IMR-90 (cell line): ENCODE measurements at regions not wholly inside any gene's neighbourhood (a gene's known extent, or its start where the extent isn't known, plus 50 kb on each side); places are given as distances from the start of the nearest gene placed in this dataset.

Source experiments
- ATAC-seq: fragments of 200-7000 bp; cut with Tn5 transposase; 2 replicates; pipeline ENCODE4 v1.9.1; 2020; ENCODE audit warnings: low read depth, mild to moderate bottlenecking, moderate library complexity
- BruUV-seq: library from RNA; stranded (reverse); fragments of 400-500 nt; replicated peaks from 2 replicates; lab custom pipeline; 2021; lab: Mats Ljungman, UMichigan
- CTCF ChIA-PET: fragments of 300-600 bp; formaldehyde crosslinking; extraction: SDS; loops from one replicate; lab custom pipeline; 2021; ENCODE audit warnings: antibody characterized with exemption; lab: Yijun Ruan, JAX
- POLR2A ChIA-PET: fragments of 300-600 bp; sonication (Branson Sonifier 250); formaldehyde crosslinking; loops from one replicate; lab custom pipeline; 2022; ENCODE audit warnings: antibody characterized with exemption; ENCODE audit not compliant: unreplicated experiment; lab: Charles Lee
- DNase-seq: peaks from one replicate; pipeline ENCODE4 v3.0.0; 2013
- H2AFZ ChIP-seq: replicated peaks from 2 replicates; pipeline ENCODE3; 2013; ENCODE audit warnings: low read length, mild to moderate bottlenecking; ENCODE audit not compliant: poor library complexity
- H2AK5ac ChIP-seq: 2 replicates; pipeline ENCODE4 v1.6.1; 2013; ENCODE audit warnings: low read depth, low read length, inconsistent platforms
- H2AK9ac ChIP-seq: replicated peaks from 2 replicates; pipeline ENCODE3; 2013; ENCODE audit warnings: mild to moderate bottlenecking, low read depth, low read length, moderate library complexity; ENCODE audit not compliant: poor library complexity
- H2BK120ac ChIP-seq: 2 replicates; pipeline ENCODE4 v1.6.1; 2013; ENCODE audit warnings: low read depth, low read length, inconsistent platforms
- H2BK15ac ChIP-seq: 3 replicates; pipeline ENCODE4 v1.6.1; 2013; ENCODE audit warnings: low read depth, low read length, inconsistent platforms
- H2BK20ac ChIP-seq: 2 replicates; pipeline ENCODE4 v1.6.1; 2013; ENCODE audit warnings: low read depth, mild to moderate bottlenecking, inconsistent platforms, low read length, moderate library complexity
- H2BK5ac ChIP-seq: 2 replicates; pipeline ENCODE4 v1.6.1; 2013; ENCODE audit warnings: mild to moderate bottlenecking, low read depth, low read length, inconsistent platforms; ENCODE audit not compliant: poor library complexity, severe bottlenecking
- H3K14ac ChIP-seq: replicated peaks from 2 replicates; pipeline ENCODE4 v1.6.1; 2013; ENCODE audit warnings: low read depth, low read length, inconsistent platforms
- H3K18ac ChIP-seq: 2 replicates; pipeline ENCODE4 v1.6.1; 2013; ENCODE audit warnings: low read depth, low read length, control low read depth
- H3K23ac ChIP-seq: 2 replicates; pipeline ENCODE4 v1.6.1; 2013; ENCODE audit warnings: low read depth, low read length, inconsistent platforms
- H3K27ac ChIP-seq: 2 replicates; pipeline ENCODE4 v1.5.1; 2013; ENCODE audit warnings: mild to moderate bottlenecking, control low read depth, low read length; ENCODE audit not compliant: insufficient read depth
- H3K27me3 ChIP-seq: 2 replicates; pipeline ENCODE4 v1.6.1; 2013; ENCODE audit warnings: low read length; ENCODE audit not compliant: control insufficient read depth, insufficient read depth
- H3K36me3 ChIP-seq: 2 replicates; pipeline ENCODE4 v1.6.1; 2013; ENCODE audit warnings: low read length, mixed read lengths; ENCODE audit not compliant: control insufficient read depth, insufficient read depth
- H3K4ac ChIP-seq: 2 replicates; pipeline ENCODE4 v1.6.1; 2013; ENCODE audit warnings: low read depth, low read length, inconsistent platforms
- H3K4me1 ChIP-seq: 2 replicates; pipeline ENCODE4 v1.6.1; 2013; ENCODE audit warnings: low read length, mixed read lengths; ENCODE audit not compliant: control insufficient read depth, insufficient read depth
- H3K4me2 ChIP-seq: 2 replicates; pipeline ENCODE4 v1.6.1; 2013; ENCODE audit warnings: low read depth, mild to moderate bottlenecking, control low read depth, low read length, moderate library complexity
- H3K4me3 ChIP-seq: 2 replicates; pipeline ENCODE4 v1.5.1; 2013; ENCODE audit warnings: low read depth, mild to moderate bottlenecking, control low read depth, low read length, moderate library complexity; ENCODE audit not compliant: insufficient read depth
- H3K56ac ChIP-seq: 2 replicates; pipeline ENCODE4 v1.6.1; 2013; ENCODE audit warnings: low read length, inconsistent platforms; ENCODE audit not compliant: insufficient read depth; ENCODE audit errors: extremely low read depth
- H3K79me1 ChIP-seq, 2 experiments: 2 replicates each; pipeline ENCODE4 v1.6.1; 2013; ENCODE audit warnings: low read length in 2 of 2, inconsistent platforms in 1 of 2, low read depth in 1 of 2
- H3K9ac ChIP-seq: 2 replicates; pipeline ENCODE4 v1.6.1; 2013; ENCODE audit warnings: low read depth, low read length, control low read depth
- H3K9me1 ChIP-seq: 2 replicates; pipeline ENCODE4 v1.6.1; 2013; ENCODE audit warnings: low read length, inconsistent platforms; ENCODE audit not compliant: insufficient read depth
- H3K9me3 ChIP-seq: 2 replicates; pipeline ENCODE4 v1.6.1; 2013; ENCODE audit warnings: low read length; ENCODE audit not compliant: control insufficient read depth, insufficient read depth
- H4K20me1 ChIP-seq: 2 replicates; pipeline ENCODE4 v1.6.1; 2013; ENCODE audit warnings: low read length, inconsistent platforms; ENCODE audit not compliant: insufficient read depth
- H4K5ac ChIP-seq: 2 replicates; pipeline ENCODE4 v1.6.1; 2013; ENCODE audit warnings: mild to moderate bottlenecking, low read depth, low read length, control low read depth
- H4K8ac ChIP-seq, 2 experiments: 2 replicates each; pipeline ENCODE4 v1.6.1; 2013; ENCODE audit warnings: low read depth in 2 of 2, low read length in 2 of 2, control low read depth in 1 of 2, inconsistent platforms in 1 of 2
- H4K91ac ChIP-seq: 2 replicates; pipeline ENCODE4 v1.6.1; 2013; ENCODE audit warnings: low read depth, low read length, inconsistent platforms; ENCODE audit not compliant: insufficient read depth
- CEBPB ChIP-seq: IDR thresholded peaks from 2 replicates; pipeline ENCODE4 v1.6.1; 2012; ENCODE audit warnings: low read depth, low read length, improper control_type of control experiment
- CHD1 ChIP-seq: IDR thresholded peaks from 2 replicates; pipeline ENCODE4 v1.6.1; 2012; ENCODE audit warnings: low read depth, low read length, improper control_type of control experiment
- FOS ChIP-seq: fragments of 150-350 bp; IDR thresholded peaks from 2 replicates; pipeline ENCODE4 v1.6.1; 2016; ENCODE audit warnings: low read depth, low read length
- MAFK ChIP-seq: IDR thresholded peaks from 2 replicates; pipeline ENCODE4 v1.6.1; 2012; ENCODE audit warnings: low read depth, low read length, improper control_type of control experiment
- RAD21 ChIP-seq: IDR thresholded peaks from 2 replicates; pipeline ENCODE4 v1.6.1; 2012; ENCODE audit warnings: low read length, improper control_type of control experiment
- RCOR1 ChIP-seq: IDR thresholded peaks from 2 replicates; pipeline ENCODE4 v1.6.1; 2012; ENCODE audit warnings: mild to moderate bottlenecking, low read length, improper control_type of control experiment; ENCODE audit not compliant: insufficient replicate concordance
- WGBS, 2 experiments: methylation state at CpG; one replicate each; pipeline versions ENCODE4 v1.1.5 to v1.1.7; 2013; ENCODE audit warnings: missing lambda C conversion rate in 2 of 2; ENCODE audit not compliant: insufficient read length in 1 of 2; ENCODE audit errors: extremely low coverage in 2 of 2; 5-methylcytosine and 5-hydroxymethylcytosine counted together
- dilution Hi-C: fragments of 300-500 bp; cut with HindIII; formaldehyde crosslinking; loops from one replicate; pipeline ENCODE4 v1.14.3; 2018; ENCODE audit warnings: low sequenced_read_pairs; ENCODE audit not compliant: unreplicated experiment
- in situ Hi-C: fragments of 300-500 bp; cut with MboI; formaldehyde crosslinking; loops from 3 replicates; pipeline ENCODE4 v1.14.3; 2019; ENCODE audit warnings: low sequenced_read_pairs, inconsistent platforms, mixed read lengths
- intact Hi-C: fragments of 100-400 bp; cut with micrococcal nuclease; formaldehyde crosslinking; loops from 2 replicates; pipeline ENCODE4 v1.10.0; 2022

- H3K79me1 ChIP-seq: no peaks in the 10 kb centered on the region
- no peaks in the 10 kb centered on the region for H4K20me1 ChIP-seq
- no TSS peak for BruUV-seq
- H3K23ac ChIP-seq: no peak overlapping the region
- H2BK15ac ChIP-seq: no peak overlapping the region
- no peak overlapping the region for H4K91ac ChIP-seq
- no CpG with 5 or more reads among the region's 1 CpG for WGBS, 2 experiments
- no peak overlapping the region for H4K5ac ChIP-seq
- intact Hi-C loops: no loop called here
- no peak overlapping the region for H3K27ac ChIP-seq
- H2BK120ac ChIP-seq: no peak overlapping the region
- dilution Hi-C loops: no loop called here
- no peaks in the 10 kb centered on the region for H3K36me3 ChIP-seq
- H2AFZ ChIP-seq: no peak overlapping the region
- H2AK9ac ChIP-seq: no peak overlapping the region
- H2BK5ac ChIP-seq: no peak overlapping the region
- no peak overlapping the region for H3K18ac ChIP-seq
- no peak overlapping the region for H2BK20ac ChIP-seq
- no peak overlapping the region for H3K4ac ChIP-seq
- ATAC-seq (no peak), DNase-seq (no peak)
- H3K14ac ChIP-seq: no peak overlapping the region
- no peak overlapping the region for H3K9ac ChIP-seq
- TF ChIP-seq FOS: no peak
- TF ChIP-seq RAD21: no peak
- TF ChIP-seq RCOR1: no peak
- no peak for TF ChIP-seq MAFK
- no peak for TF ChIP-seq CHD1
- no peak for TF ChIP-seq CEBPB
- H4K8ac ChIP-seq: no peak overlapping the region
- no peaks in the 10 kb centered on the region for H3K9me1 ChIP-seq
- H3K4me2 ChIP-seq: no peak overlapping the region
- no peaks in the 10 kb centered on the region for H3K4me1 ChIP-seq
- H3K27me3 ChIP-seq: no peaks in the 10 kb centered on the region
- no peak overlapping the region for H2AK5ac ChIP-seq
- H3K9me3 ChIP-seq: peaks cover 6% of the 10 kb centered on the region
- ChIA-PET CTCF (no interaction called here), POLR2A (no interaction called here)
- no peak overlapping the region for H3K4me3 ChIP-seq
- in situ Hi-C loops: no loop called here
- H3K56ac ChIP-seq: no peak overlapping the region
Measured at GRCh38 chr11:42244376-42244775, 784.9 kb upstream of the LRRC4C start.
